GM19025 (cell line): ENCODE measurements at regions not wholly inside any gene's neighbourhood (a gene's known extent, or its start where the extent isn't known, plus 50 kb on each side); places are given as distances from the start of the nearest gene placed in this dataset.
"Not testable (repeated sequence)": the region's sequence is repeated elsewhere in the genome, so short reads cannot be mapped to it uniquely, and the experiment has no call there.

Experiments
- ATAC-seq: cut with Tn5 transposase; IDR thresholded peaks from one replicate; pipeline ENCODE4 v1.9.1; 2021; ENCODE audit warnings: mild to moderate bottlenecking, low read depth, moderate library complexity; ENCODE audit not compliant: unreplicated experiment

DNA sequence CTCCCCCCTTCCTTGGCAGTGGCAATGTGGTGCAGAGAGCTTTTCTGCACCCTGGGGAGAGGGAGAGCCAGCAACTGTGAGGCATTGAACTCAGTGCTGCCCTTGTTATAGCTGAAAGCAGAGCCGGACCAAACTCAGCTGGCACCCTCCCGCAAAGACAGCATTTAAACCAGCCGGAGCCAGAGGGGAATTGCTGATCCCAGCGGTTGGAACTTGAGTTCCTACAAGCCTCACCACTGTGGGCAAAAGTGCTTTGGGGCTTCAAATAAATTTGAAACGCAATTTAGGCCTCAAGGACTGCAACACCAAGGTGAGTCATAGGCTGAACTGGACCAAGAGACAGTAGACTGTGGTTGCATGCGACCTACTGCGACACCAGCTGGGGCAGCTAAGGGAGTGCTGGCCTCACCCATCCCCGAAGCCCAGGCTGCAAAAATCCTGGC lies 207.6 kb upstream of the CDKN2B start:
- no peak for ATAC-seq

DNA sequence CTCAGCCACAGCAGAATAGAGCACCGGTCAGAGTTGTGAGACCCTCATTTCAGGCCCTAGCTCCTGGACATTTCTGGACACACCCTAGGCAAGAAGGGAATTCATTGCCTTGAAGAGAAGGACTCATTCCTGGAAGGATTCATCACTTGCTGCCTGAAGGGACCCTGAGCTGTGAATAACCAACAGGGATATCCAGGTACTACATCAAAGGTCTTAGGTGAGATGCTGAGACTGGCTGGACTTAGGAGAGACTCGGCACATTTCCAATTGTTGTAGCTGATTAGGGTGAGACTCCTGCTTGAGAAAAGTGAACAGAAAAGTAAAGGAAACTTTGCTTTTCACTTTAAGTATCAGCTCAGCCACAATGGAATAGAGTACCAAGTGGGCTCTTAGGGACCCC lies 208.1 kb upstream of the CDKN2B start:
- no peak for ATAC-seq

DNA sequence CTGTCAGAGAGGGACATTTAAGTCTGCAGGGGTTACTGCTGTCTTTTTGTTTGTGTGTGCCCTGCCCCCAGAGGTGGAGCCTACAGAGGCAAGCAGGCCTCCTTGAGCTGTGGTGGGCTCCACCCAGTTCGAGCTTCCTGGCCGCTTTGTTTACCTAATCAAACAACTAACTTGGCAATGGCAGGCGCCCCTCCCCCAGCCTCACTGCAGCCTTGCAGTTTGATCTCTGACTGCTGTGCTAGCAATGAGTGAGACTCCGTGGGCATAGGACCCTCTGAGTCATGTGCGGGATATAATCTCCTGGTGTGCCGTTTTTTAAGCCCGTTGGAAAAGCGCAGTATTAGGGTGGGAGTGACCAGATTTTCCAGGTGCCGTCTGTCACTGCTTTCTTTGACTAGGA lies 216.8 kb upstream of the CDKN2B start:
- ATAC-seq, result not testable (repeated sequence)

DNA sequence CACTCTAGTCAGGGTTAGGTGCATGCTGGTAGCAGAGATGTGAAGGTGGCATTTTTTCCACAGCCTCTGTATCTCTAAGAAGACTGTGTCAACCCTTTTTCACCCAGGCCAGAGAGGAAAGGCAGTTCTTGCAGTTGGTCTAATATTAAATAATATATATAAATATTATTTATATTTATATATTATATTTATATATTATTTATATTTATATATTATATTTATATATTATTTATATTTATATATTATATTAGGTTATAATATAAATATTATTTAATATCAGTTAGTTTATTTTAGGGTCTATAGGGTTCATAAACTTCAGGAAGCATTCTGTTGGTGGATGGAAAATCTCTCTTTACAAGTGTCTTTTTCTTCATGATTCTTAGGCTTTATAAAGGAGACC lies 218.6 kb upstream of the DMRTA1 start:
- no peak for ATAC-seq

DNA sequence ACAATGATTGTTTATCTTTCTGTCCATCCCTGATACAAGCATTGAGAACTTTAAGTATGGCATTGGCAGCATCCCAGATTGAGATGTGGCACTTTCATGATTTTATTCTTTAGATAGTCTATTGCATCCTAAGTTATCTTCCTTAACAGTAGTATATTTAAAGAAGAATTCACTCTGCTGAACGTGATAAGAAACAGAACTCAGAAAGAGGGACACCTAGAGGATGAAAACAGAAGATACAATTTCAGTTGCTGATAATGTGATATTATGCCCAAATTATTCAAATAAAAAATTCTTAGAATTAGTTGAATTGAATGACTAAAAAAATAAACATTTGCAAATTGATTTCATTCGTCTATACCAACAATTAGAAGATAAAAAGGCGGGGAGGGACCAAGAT lies 218.1 kb upstream of the DMRTA1 start:
- no peak for ATAC-seq

DNA sequence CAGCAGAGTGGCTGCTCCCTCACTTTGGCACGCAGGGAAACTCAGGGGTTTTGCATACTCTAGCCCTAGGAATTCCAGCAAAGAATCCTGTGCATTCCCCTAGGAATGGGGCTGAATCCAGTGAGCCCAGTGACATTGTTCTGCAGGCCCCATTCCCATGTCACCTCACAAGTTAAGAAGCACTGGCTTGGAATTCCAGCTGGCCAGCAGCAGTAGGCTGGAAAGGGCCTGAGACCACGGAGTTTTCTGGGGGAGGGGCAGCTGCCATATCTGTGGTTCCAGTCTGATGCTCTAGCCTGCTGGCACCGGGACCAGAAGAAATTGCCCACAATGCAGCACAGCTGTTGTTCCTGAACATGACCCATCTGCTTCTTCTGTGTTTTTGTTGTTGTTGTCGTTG lies 217.6 kb upstream of the DMRTA1 start:
- no peak for ATAC-seq

DNA sequence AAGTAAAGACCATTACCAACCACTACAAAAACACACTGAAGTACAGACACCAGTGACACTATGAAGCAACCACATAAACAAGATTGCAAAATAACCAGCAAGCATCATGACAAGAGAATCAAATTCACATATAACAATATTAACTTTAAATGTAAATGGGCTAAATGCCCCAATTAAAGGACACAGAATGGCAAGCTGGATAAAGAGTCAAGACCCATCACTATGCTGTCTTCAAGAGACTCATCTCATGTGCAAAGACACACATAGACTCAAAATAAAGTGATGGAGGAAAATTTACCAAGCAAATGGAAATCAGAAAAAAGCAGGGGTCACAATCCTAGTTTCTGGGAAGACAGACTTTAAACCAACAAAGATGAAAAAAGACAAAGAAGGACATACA lies 215.3 kb upstream of the DMRTA1 start:
- ATAC-seq, result not testable (repeated sequence)

DNA sequence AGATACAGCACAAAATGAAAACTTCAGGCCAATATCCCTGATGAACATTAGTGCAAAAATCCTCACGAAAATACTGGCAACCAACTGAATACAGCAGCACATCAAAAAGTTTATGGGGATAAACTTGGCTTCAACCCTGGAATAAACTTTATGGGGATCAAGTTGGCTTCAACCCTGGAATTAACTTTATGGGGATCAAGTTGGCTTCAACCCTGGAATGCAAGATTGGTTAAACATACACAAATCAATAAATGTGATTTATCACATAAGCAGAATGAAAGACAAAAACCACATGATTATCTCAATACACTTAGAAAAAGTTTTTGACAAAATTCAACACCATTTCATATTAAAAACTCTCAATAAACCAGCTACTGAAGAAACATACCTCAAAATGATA lies 213.7 kb upstream of the DMRTA1 start:
- no peak for ATAC-seq

DNA sequence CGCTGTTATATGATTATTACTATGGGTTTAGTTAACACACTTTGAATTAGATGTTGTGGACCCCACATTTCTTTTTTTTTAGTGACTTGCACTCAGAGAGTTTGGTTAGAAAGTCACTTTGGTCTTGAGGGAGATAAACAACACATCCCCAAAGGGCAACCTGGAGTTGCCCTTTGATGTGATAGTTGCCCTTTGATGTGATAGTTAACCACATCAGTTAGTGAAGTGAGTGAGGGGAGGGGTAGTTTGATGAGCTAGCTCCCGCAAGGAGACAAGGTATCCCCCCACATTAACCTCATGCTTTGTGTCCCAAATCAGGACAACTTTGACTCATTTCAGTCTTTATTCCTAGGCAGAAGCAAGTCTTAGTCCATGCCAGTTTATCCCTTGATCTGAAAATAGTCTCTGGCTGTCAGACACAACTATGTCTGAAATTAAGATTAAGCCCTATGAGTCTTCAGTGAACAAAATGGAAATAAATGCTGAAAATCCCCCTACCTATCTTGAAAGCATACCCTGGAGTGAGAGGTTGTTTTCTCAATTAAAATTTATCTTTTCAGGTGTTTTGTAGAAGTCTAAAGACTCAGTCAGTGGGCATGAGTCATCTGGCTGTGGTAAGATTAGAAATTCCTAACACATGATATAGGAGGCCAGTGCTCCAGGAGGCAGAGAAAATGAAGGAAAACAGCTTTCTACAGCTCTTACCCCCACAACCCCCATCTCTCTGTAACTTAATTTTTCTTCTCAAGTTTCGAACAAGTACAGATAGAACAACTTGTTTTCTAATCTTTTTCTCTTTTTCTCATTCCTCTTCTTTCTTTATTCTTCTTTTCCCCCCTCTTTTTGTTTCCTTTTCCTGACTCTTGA lies 208.9 kb upstream of the DMRTA1 start:
- no peak for ATAC-seq

DNA sequence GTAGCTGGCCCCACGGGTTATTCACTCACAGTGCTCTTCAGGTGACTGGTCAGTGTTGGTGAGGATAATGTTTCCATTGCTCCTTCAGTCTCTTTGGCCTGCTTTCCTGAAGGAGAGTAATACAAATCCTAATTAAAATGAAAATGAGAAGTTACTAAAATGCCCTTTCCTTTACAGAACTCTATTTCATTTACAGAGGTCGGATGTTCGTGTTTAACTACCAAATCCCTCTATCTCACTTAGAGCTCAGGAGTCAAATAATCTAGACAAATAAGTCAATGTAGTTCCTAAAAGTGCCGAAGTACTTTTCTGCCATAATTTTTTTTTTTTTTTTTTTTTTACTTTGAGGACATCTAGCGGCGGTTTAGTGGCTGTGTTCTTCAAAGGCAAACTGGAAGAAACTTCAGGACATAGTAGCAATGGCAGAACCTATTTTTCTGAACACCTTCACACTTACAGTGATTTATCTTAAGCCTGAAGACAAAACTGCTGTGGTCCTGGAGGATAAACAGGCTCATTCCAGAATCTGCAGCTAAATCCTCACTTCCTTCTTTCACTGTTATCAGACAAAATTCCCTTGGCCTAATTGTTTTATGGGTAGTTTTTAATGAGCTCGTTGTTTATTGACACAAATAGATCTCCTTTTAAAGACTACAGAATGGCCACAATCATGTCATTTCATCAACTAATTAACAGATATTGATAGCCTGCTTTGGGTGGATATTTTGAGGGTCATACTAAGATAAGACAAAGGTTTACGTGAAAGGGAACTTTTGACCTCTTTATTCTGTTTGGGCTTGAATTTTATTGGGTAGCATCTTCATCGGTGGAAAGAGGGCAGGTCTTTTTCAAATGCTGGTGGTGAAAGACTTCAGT lies 207.6 kb upstream of the DMRTA1 start:
- ATAC-seq, result no peak

DNA sequence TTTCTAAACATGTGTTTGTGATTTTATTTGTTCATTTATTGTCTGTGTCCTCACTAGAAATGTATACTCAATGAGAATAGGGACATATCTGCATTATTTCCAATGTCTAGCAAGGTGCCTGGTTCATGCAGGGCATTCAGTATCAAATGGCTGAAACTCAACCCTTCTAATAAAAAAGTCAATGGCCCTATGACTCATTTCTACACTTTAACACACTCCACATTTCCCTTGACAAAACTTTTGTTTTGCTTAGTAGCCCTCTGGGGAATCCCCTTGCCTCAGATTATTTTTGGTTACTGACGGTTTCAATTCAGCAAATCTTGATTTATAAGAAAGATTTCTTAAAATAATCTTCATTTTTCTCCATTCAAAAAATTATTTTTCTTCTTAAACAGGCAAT lies 206.0 kb upstream of the DMRTA1 start:
- ATAC-seq, result peak; percentile 54

DNA sequence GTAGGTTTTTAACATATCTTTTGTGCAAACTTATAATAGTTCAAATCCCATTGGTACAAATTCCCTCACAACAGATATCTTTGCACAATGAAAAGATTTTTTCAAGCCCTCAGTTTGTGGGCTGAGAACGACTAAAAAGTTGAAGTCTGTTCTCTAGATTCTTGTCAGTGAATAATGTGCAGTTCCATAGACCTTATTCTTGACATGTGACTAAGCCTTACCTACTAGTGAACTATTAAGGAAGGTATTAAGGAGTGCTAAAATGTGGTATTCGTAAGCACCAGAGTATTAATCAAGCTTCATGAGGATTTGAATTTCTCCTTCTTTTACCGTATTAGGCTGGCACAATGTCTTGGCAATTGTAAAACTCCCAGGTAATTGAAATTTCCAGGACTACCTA lies 205.6 kb upstream of the DMRTA1 start:
- peak; percentile 2 for ATAC-seq

DNA sequence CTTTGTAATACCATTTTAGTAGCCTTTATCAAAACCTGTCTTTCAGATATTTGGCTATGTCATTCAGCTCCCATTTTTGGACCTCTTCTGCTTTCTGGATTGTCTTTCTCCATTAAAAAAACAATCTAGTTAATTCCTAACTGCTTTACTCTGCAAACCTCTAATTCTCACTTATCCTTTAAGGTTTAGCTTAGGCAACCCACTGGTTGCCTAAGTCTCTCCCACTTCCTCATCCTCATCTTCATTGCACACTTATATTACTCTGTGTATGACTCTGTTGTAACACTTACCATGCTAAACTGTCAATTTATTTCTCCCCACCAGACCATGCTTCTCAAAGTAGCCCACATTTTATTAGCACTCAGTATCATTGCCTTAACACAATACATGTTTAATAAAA lies 205.0 kb upstream of the DMRTA1 start:
- no peak for ATAC-seq

DNA sequence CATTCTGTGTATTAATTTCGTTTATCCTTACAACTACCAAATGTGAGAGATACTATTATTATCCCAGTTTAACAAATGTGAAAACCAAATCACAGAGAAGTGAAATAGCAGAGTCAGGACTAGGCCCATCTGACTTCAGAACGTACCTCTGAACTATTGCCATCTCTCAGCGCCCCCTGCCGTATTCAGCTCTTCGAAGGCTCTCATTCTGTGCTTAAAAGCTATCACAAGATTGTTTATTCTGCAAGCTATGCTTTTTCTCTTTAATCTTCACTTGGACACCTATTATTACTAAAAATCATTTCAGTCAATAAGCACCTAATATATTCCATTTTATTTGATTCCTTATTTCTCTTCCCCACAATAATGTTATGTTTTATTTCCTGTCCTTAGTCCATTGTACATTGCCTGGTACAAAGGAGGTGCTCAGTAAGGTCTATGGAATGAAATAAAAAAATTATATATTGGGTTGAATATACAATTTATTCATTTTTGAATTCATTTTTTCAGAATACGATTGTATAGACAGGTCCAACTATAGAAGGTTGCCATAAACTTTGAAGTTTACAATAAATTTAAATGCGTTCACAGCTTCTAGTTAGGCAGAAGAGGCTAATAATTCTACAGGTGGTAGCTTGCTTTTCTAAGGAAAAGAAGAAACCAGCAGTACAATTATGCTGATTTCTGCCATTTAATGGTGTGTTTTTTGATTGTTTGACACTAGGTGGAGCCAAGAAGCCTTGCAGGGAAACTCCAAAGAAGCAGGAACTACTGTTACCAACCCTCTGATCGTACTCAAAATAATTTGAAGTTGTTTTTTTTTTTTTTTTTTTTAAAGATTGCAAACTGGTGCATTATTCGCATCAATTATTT lies 202.2 kb upstream of the DMRTA1 start:
- no peak for ATAC-seq

DNA sequence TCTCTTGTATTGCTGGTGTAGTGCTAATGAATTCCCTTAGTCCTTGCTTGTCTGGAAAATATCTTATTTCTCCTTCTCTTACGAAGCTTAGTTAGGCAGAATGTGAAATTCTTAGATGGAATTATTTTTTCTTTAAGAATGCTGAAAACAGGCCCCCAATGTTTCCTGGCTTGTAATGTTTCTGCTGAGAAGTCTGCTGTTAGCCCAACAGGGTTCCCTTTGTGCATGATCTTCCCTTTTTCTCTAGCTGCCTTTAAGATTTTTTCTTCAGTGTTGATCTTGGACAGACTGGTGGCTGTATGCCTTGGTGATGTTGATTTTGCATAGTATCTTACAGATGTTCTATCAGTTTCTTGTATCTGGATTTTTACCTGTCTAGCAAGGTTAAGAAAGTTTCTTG lies 191.3 kb upstream of the DMRTA1 start:
- ATAC-seq, result no peak

DNA sequence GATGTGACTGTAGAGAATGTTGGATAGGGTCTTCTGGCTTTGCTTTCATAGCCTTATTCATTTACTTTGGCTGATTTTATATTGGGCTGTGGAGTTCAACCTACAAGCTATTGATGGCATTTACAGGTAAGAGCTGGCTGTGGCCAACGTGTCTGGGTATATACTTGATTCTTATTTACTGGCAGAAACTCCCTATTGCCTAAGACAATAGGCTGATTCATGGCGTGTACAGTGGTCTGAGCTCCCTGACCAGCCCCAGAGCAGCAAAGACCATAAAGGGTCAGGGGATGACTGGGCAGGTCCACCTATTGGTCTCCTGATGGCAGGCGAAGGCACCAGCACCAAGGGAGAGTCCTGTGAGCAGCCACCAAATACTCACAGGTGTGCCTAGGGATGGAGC lies 190.2 kb upstream of the DMRTA1 start:
- ATAC-seq, result no peak

DNA sequence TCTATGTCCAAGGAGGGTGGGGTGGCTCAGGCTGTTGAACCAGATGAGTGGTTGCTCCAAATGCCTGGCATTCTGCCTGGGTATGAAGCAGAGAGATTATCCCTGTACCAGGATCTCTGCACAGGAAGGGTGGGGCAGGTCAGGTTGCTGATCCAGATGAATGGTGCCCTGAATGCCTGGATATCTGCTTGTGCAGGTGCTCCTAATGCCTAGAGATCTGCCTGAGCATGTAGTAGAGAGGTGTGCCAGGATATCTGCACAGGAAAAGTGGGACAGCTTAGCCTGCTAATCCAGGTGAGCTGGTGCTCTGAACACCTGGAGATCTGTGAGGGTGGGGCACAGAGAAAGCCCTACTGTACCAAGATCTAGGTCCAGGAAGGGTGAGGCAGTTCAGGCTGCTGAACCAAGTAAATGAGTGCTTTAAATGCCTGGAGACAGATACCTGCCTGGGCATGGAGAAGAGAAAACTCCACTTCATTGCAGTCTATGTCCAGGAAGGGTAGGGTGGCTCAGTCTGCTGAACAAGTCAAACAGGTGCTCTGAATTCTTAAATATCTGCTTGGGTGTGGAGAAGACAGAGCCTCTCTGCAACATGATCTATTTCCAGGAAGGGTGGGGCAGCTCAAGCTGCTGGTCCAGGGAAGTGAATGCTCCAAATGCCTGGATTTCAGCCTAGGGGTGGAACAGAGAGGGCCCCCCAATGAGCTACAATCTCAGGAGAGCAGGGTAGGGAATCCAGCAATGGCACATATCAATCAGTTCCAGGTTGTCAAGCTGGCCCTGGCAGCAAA lies 189.4 kb upstream of the DMRTA1 start:
- no peak for ATAC-seq

DNA sequence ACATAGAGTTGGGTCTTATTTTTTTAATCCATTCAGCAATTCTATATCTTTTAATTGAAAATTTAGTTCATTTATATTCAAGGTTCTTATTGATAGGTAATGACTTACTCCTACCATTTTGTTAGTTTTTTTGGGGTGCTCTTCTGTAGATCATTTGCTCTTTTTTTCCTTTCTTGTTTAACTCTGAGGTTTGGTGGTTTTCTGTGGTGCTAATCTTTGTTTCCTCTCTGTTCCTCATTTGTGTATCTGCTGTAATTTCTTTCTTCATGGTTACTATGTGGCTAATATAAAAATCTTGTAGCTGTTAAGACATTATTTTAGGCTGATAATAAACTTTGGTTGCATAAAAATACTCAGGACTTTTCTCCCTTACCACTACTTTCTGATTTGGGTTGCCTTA lies 181.6 kb upstream of the DMRTA1 start:
- ATAC-seq, result no peak

DNA sequence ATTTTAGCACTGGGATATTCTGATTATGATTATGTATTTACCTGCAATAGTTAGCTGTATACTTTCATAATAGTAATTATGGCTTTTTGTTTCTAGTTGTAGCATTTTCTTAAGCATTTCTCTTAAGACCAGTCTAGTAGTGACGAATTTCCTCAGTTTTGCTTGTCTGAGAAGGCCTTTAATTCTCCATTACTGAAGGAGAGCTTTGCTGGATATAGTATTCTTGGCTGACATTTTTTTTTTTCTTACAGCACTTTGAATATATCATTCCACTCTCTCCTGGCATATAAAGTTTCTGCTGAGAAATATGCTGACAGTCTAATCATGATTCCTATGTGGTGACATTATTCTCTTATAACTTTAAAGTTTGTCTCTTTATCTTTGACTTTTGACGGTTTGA lies 181.1 kb upstream of the DMRTA1 start:
- ATAC-seq, result no peak

DNA sequence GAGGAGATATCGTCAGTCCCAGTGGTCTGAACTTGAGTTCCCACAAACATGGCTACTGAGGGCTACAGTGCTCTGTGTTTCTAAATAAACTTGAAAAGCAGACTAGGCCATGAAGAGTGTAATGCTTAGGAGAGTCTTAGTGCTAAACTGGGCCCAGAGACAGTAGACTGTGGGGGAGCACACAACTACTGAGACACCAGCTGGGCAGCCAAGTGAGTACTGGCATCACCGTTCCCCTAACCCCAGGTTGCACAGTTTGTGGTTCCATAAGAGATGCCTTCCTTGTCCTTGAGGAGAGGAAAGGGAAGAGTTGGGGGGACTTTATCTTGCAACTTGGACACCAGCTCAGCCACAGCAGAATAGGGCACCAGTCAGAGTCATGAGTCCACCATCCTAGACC lies 172.1 kb upstream of the DMRTA1 start:
- ATAC-seq, result no peak
